WERI-Rb-1 (cell line): ENCODE measurements at regions not wholly inside any gene's neighbourhood (a gene's known extent, or its start where the extent isn't known, plus 50 kb on each side); places are given as distances from the start of the nearest gene placed in this dataset.

Source experiments
- DNase-seq: peaks from one replicate; pipeline ENCODE4 v3.0.0-alpha.2; 2020
- H3K27ac ChIP-seq: fragments of 250-450 bp; sonication (Bioruptor Pico); 2 replicates; pipeline ENCODE4 v1.5.1; 2020; ENCODE audit warnings: mild to moderate bottlenecking, moderate library complexity
- H3K27me3 ChIP-seq: fragments of 250-450 bp; sonication (Bioruptor Pico); 2 replicates; pipeline ENCODE4 v1.5.1; 2021; ENCODE audit warnings: mild to moderate bottlenecking, low read depth, moderate library complexity; ENCODE audit not compliant: insufficient read depth, severe bottlenecking
- H3K36me3 ChIP-seq: fragments of 250-450 bp; sonication (Bioruptor Pico); 2 replicates; pipeline ENCODE4 v1.5.1; 2020; ENCODE audit warnings: mild to moderate bottlenecking, moderate library complexity
- H3K4me3 ChIP-seq: 2 replicates; pipeline ENCODE4 v1.5.1; 2011; ENCODE audit warnings: low read depth, mild to moderate bottlenecking, control low read depth, low read length
- H3K9me3 ChIP-seq: fragments of 250-450 bp; sonication (Bioruptor Pico); 2 replicates; pipeline ENCODE4 v1.5.1; 2021; ENCODE audit warnings: mild to moderate bottlenecking, moderate library complexity; ENCODE audit not compliant: severe bottlenecking
- CTCF ChIP-seq: IDR thresholded peaks from 2 replicates; pipeline ENCODE4 v1.5.1; 2011; ENCODE audit warnings: low read depth, mild to moderate bottlenecking, control low read depth, inconsistent platforms, low read length

- Histone ChIP-seq H3K36me3 (no peaks in the 10 kb centered on the region), H3K27me3 (no peaks in the 10 kb centered on the region), H3K27ac (no peak overlapping the region), H3K4me3 (no peak overlapping the region), H3K9me3 (no peaks in the 10 kb centered on the region)
- no peak for TF ChIP-seq CTCF
- DNase-seq: no peak
Measured at GRCh38 chr10:131571346-131571745, 259.8 kb upstream of the TCERG1L start.

GRCh38 chr10:131571865-131572264 lies 260.3 kb upstream of the TCERG1L start:
- Histone ChIP-seq H3K9me3 (no peaks in the 10 kb centered on the region), H3K36me3 (no peaks in the 10 kb centered on the region), H3K27ac (no peak overlapping the region), H3K4me3 (no peak overlapping the region), H3K27me3 (no peaks in the 10 kb centered on the region)
- TF ChIP-seq CTCF: no peak
- DNase-seq: no peak

- no peak for DNase-seq
- no peak for TF ChIP-seq CTCF
- no peaks in the 10 kb centered on the region for H3K36me3 ChIP-seq
- H3K9me3 ChIP-seq: no peaks in the 10 kb centered on the region
- H3K27me3 ChIP-seq: no peaks in the 10 kb centered on the region
- H3K4me3 ChIP-seq: no peak overlapping the region
- no peak overlapping the region for H3K27ac ChIP-seq
Measured at GRCh38 chr10:131573256-131573655, 261.7 kb upstream of the TCERG1L start.

- H3K27me3 ChIP-seq: no peaks in the 10 kb centered on the region
- H3K36me3 ChIP-seq: no peaks in the 10 kb centered on the region
- H3K27ac ChIP-seq: no peak overlapping the region
- no peak for DNase-seq
- TF ChIP-seq CTCF: no peak
- H3K4me3 ChIP-seq: no peak overlapping the region
- no peaks in the 10 kb centered on the region for H3K9me3 ChIP-seq
Measured at GRCh38 chr10:131573707-131574106, 262.2 kb upstream of the TCERG1L start.

GRCh38 chr10:131574363-131574706 lies 262.8 kb upstream of the TCERG1L start:
- no peaks in the 10 kb centered on the region for H3K9me3 ChIP-seq
- TF ChIP-seq CTCF: no peak
- H3K27ac ChIP-seq: no peak overlapping the region
- H3K4me3 ChIP-seq: no peak overlapping the region
- no peaks in the 10 kb centered on the region for H3K27me3 ChIP-seq
- no peak for DNase-seq
- no peaks in the 10 kb centered on the region for H3K36me3 ChIP-seq

GRCh38 chr10:131574707-131575430 lies 263.3 kb upstream of the TCERG1L start:
- TF ChIP-seq CTCF: no peak
- no peaks in the 10 kb centered on the region for H3K9me3 ChIP-seq
- no peaks in the 10 kb centered on the region for H3K36me3 ChIP-seq
- DNase-seq: no peak
- H3K27me3 ChIP-seq: no peaks in the 10 kb centered on the region
- H3K27ac ChIP-seq: no peak overlapping the region
- H3K4me3 ChIP-seq: no peak overlapping the region
